SIG-M5 treated with dmso at 0.1 percent for 504 hours (cell line): ENCODE measurements at regions not wholly inside any gene's neighbourhood (a gene's known extent, or its start where the extent isn't known, plus 50 kb on each side); places are given as distances from the start of the nearest gene placed in this dataset.
A peak's percentile ranks its signal among the peaks of the same experiment; 100 is the strongest.
"Not testable (repeated sequence)": the region's sequence is repeated elsewhere in the genome, so short reads cannot be mapped to it uniquely, and the experiment has no call there.

Experiments
- DNase-seq: peaks from one replicate; lab custom pipeline; 2025; ENCODE audit not compliant: unreplicated experiment; lab: John Stamatoyannopoulos, UW

DNA sequence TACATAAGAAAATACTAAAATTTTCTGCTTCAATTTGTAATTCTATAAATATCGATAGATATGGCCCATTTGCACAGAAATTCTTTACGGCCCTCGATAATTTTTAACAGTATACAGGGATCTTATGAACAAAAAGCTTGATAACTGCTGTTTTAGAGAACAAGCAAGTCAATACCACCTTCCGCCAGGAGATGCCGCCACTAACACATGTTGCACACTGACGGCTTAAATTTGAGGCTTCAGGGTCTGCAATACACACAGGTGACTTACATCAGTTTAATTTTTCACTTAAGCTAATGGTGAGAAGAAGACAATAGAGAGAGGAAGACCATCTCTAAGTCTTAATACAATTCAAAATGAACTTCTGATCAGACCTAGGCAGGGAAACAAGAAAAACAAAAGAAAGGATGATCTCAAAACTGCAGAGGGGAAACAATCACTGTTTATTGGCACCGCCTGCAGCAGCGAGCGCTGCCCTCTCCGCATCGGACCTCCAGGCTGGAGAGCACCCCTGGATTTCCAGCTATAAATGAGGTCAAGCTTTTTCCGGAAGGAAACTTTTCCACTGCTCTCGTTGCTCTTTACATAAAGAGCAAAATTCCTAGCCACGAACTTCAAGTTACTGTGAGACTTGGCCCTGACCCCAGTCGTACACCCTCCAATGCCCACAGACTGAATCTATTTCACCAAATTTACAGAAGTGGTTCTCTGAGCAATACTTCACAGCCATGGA, 53.9 kb downstream of the OTOR start:
- peak; percentile 62 for DNase-seq

DNA sequence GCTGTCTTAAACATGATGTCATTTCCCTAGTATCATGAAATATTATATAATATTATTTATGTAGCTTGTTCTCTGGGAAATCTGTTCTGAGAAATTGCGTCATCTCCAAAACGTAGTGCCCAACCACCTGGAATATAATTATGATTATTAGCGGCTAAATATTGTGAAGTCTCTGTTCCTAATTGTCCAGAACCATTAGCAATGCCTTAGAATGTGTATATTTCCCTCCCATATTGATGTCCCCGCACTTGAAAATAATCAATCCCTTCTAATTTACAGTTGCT, 54.4 kb downstream of the OTOR start:
- no peak for DNase-seq

DNA sequence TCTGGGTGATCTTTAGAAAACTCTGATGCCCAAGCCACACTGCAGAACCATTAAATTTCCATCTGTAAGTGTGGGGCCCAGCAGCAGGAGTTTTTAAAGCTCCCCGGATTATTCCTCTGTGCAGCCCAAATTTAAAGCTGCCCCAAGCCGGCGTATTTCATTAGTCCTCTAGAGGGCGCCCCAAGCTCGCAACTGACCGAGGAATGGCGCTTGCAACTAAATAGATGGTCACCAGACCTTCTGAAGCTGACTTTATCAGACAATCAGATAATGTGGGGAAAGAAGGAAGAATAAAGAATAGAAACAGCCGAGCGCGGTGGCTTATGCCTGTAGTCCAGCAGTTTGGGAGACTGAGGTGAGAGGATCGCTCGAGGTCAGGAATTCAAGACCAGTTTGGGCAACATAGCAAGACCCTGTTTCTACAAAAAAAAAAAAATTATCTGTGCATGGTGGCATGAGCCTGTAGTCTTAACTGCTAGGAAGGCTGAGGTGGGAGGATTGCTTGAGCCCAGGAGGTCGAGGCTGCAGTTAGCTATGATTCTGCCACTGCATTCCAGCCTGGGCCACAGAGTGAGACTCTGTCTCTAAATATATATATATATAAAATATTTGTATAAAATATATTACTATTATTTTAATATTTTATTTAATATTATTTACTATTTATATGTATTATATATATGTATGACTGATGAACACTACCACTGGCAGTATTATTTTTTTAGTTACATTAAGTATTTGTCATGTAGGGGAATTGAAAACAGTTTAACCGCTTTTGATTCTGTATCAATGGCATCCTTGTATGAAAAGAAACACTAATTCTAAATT, 56.0 kb downstream of the OTOR start:
- peak; percentile 32 for DNase-seq

DNA sequence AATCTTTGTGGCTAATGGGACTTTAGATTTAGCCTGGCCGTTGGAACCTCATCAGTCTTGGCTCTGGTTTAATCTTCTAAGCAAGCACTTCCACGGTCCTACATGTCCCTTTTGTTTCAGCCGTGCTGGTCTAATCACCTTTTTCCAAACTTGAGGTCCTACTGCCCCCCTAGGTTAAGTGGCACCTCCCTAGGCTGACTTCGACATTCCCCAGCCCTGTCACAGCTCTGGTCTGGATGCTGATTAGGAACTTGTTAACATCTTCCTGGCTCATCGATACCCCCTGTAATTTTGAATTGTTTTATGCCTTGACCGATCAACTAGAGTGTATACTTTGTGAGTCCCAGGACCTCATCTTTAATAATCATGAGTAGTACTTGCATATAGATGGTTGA, 56.6 kb downstream of the OTOR start:
- no peak for DNase-seq

DNA sequence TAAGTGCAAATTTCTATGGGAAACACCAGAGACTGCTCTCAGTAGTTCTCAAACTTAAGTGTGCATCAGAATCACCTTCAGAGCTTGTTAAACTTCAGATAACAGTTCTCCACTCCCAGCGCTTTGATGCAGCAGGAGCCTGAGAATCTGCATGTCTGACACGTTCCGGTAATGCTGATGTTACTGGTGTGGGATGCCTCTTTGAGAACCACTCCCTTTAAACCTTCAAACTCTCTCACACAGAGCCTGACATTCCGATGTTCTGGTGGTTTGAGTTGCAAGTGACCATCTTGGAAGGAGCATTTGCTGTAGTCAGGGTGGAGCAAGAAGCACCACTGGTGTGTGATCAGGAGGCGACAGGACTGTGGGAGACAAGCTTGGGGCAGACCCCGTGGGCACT, 57.9 kb downstream of the OTOR start:
- no peak for DNase-seq

DNA sequence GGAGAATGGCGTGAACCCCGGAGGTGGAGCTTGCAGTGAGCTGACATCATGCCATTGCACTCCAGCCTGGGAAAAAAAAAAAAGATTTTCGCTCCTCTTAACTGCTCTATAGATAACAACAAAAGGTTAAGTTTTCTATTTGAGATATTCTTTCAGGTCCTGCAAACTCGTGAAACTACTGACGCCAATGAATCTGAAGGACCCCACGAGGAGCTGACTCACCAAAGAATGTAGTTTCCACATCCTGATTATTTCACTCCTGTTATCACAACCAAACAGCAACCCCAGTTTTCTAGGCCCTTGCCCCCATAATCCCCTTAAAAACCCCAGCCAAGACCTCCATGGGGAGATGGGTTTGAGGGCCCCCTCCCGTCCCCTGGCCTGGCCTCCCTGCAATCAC, 58.7 kb downstream of the OTOR start:
- DNase-seq = no peak

DNA sequence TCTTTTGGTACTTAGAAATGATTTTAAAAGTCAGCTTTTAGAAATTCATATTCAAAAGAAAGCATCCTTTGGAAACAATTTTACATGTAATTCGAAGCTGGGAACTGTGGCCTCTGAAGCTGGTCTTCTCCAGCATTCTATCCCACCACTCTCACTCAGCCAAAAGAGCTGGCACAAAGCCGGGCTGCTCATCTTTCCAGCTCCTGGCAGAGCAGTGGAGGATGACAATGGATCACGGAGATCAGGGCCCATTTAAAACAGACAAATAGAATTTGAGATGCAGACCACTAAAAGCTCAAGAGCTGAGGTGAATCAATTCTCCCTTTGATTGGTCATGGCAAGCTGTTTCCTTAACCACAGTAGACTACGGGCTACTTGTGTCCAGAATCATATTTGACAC, 60.6 kb downstream of the OTOR start:
- DNase-seq = no peak

DNA sequence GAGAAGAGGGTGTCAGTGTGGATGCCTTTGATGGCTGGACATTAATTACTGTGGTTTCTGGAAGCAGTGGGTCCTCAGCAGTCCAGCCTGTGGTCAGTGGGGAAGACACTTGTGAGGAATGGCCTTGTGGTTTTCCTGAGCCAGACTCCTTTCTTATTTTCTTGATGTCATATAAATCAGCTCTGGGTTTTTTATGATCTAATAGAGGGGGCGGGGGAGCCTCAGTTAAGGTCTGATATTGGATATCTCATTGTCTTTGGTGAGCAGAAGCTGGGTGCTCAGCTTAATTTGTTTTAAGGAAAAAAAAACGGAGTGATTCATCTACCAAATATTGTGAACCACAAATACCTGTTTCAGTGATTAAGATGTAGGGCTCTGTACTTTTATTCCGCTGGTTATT, 62.1 kb downstream of the OTOR start:
- DNase-seq = no peak

DNA sequence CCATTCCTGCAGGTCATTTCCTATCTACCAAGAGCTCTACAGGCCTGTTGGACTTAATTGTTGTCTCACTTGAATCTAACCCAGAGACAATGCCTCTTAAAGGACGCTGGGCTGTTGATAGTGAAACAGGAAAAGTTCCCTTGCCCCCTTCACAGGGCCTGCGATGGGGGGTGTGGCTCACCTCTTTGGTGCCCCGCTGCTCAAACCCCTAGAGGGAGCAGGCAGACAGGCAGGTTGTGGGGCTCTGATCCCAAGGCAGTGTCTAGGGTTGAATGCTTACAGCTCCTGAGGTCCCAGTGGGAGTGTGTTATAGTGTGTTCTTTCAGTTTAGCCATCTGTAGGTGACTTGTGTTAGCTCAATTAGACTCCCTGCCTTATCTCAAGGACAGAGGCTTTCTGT, 68.0 kb downstream of the OTOR start:
- no peak for DNase-seq

DNA sequence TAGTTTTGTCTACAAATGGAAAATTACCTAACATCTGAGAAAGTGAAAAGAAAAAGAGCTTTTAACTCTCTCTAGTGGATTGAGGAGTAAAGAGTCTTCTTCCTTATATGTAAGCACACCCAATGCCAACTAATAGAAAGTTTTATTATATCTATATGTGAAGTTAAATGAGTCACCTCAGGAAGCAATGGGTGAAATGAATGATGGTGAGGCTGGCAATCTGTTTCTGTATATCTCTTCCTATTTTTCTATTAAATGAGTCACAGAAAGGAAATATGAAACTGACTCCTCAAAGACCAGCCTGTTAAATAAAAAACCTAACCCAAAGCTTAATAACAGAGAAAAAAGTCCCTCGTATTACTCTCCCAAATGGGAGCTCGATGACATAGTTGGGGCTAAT, 71.3 kb downstream of the OTOR start:
- DNase-seq = no peak

DNA sequence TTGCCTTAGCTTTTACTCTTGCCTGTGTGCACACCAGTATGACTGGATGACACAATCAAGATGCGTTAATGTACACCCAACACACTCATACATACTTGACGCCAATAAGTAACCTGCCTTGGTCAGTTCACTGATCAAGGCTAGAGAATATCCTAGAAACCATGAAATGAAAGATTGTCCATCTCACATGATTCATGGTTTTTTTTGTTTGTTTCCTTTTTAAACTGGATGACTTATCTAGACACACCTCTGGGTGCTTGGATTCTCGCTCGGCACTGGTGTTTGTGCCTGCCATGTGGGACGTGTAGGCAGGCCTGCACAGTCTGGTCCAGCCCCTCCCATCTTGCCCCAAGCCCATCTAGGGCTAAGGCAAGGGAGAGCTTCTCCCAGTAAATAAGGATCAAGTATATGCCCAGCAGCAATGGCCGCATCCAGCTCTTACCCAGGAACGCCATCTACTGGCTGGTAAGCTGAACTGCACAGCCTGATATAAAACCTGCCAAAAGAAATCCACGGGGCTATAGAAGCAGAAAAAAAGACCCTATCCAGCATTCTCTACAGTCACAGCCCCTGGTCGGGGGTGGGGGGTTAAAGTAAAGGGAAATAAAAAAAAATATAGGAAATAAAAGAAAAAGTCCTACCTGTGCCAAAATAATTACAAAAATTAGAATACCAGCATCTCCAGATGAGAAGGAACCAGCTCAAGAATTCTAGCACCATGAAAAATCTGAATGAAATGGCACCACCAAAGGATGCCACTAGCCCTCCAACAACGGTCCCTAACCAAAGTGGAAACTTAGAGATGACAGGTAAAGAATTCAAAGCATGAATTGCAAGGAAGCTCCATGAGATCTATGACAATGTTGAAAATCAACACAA, 73.3 kb downstream of the OTOR start:
- peak; percentile 37 for DNase-seq

DNA sequence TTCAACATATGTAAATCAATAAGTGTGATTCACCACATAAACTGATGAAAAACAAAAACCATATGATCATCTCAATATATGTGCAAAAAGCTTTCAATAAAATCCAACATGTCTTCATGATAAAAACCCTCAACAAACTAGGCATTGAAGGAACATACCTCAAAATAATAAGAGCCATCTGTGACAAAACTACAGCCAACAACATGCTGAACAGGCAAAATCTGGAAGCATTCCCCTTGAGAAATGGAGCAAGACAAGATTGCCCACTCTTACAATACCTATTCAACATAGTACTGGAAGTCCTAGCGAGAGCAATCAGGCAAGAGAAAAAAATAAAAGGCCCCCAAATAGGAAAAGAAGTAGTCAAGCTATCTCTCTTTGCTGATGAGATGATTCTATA, 76.5 kb downstream of the OTOR start:
- no peak for DNase-seq

DNA sequence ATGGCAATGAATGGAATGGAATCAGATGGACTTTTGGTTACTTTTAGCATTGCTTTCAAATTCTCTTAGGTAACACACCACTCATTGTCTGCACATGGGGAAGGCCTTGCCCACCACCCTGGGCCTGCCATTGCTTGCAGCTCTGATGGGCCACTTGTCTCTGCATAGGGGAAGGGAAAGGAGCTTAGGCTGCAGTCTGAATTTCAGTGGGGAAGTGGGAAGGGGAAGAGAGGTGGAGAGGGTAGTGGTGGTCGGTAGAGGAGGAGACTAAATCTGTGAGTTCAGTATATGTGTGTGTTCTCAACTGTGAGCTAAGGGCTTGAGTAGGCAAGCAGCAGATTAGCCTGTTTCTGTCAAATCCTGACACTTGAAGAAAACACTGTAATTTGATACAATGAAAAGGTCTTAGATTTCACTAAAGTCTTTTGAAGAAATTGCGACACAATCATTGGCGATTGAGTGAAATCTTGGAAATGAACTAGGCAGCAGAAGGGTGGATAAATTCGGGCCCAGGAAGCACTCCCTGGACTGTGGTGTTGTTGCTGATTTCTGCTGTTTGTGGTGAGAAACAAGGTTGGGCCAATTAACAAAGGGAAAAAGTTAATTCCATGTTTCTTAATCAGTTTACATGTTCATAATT, 80.6 kb downstream of the OTOR start:
- no peak for DNase-seq

DNA sequence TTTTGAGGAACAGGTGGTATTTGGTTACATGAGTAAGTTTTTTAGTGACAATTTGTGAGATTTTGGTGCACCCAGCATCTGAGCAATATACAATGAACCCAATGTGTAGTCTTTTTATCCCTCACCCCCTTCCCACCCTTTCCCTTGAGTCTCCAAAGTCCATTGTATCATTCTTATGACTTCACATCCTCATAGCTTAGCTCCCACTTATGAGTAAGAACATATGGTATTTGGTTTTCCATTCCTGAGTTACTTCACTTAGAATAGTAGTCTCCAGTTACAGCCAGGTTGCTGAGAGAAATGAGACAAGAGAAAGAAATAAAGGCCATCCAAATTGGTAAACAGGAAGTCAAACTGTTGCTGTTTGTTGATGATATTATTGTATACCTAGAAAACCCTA, 87.5 kb downstream of the OTOR start:
- DNase-seq = not testable (repeated sequence)

DNA sequence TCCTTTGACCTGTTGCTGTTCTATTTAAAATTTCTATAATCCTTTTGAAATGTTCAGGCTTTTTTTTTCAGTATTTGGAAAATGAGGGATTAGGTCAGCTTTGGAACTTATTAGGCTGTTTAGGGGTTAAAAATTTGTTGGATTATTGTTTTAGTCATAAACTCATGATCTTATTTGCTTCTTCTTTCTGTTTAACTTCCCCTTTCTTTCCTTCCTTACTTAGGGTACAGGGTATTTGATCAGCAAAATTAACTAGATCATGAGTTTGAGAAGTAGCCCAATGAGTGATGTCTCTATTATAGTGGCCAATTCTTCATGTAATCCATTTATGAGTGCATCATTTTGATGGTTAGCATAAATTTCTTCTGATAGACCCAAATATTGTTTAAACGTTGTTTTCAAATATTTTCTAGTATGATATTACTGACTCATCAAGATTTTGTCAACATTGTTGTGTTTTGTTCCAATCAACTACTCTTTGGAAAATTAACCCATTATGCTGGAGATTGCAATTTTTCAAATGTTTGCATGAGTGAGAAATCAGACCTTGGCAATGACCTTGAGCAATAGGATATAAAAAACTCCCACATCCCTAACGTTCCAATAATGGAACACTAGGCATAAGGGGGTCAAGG, 94.4 kb downstream of the OTOR start:
- no peak for DNase-seq

DNA sequence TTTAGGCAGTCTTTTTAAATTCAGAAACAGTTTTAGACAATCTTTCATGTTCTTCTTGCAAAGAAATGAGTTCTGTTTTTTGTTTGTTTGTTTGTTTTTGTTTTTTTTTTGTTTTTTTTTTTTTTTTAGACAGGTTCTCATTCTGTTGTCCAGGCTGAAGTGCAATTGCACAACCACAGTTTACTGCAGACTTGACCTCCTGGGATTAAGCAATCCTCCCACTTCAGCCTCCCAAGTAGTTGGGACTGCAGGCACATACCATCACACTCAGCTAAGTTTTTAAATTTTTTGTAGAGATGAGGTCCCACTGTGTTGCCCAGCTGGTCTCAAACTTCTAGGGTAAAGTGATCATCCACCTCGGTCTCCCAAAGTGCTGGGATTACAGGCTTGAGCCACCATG, 96.2 kb downstream of the OTOR start:
- DNase-seq = no peak

DNA sequence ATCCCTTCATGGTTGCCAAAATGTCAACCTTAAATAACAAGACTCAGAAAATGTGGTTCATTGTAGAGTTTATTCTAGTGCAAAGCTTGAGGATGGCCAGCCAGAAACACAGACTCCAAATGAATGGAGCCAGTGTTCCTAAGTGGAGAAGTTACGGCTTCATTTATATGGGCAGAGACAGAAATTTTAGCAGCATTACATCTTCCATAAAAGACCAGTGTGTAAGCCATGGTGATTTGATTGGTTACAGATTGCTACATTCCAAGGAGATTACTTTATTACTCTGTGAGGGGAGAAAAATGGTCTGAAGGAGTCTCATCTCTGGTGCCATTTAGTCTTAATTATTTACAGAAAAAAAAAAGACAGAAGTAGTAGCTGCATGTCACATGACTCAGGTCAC, 97.8 kb downstream of the OTOR start:
- DNase-seq = no peak

DNA sequence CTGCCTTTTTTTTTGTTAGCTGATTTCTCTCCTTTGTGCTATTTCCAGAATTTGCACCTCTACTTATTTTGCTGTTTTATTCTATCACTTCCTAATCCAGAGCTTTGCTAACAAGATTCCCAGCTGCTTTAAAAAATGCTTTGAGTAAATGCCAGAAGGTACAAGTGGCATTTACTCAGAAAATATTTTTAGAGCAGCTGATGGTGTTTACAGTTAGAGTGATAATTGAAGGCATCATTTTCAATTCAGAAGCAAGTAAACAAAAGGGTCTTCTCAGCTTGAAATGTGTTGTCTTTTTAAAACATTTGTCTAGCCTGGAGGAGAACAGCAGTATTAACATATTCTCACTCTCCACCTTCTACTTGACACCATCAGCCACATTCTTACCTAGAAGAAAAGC, 99.9 kb downstream of the OTOR start:
- DNase-seq = no peak

DNA sequence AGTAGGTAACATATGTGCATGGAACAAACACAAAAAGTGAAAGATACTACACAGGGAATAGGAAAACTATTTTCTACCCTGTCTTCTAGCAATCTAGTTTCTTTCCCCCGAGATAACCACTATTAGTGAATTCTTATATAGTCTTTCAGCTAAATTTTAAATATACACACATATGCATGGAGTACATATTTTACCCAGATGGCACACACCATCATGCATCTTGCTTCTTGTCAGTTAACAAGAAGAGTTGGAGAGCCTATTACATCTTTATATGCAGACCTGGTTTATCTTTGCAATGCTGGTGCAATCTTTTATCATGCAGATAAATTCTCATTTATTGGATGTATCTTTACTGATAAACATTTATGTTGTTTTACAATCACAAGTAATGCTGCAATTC, 100.4 kb downstream of the OTOR start:
- no peak for DNase-seq

DNA sequence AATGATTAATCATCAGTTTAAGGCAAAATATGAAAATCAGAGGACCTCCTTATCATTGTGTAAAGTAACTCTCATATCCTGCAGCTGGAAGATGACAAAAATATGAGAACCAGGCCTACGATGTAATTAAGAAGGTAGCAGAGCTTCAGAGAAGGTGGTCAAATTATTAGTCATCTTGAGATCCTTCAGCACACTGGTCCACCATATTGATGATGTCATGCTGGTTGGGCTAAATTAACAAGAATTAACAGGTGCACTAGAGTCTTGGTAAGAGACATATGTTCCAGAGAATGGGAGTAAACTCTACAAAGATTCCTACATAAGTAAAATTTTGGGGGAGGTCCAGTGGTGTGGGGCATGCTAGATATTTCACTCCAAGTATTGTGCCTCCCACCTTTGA, 112.8 kb downstream of the OTOR start:
- DNase-seq = no peak

DNA sequence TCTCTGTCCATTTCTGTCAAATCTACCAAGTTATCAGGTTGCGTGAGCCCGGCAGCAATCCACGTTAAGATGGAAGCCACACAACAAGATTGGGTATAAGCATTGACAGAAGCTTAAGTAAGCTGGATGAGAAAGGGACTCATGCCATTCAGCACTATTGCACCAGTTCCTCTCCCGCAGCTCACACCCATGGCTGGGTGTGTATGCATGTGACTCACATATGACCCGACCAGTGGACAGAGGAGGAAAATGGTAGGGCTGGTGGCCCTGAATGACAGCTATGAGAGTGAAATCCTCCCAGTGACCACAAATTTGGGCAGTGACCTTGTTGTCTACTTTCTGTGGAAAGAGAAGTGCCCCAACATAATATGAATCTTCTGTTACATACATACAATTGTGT, 113.5 kb downstream of the OTOR start:
- no peak for DNase-seq
